K562 (cell line): ENCODE measurements at regions not wholly inside any gene's neighbourhood (a gene's known extent, or its start where the extent isn't known, plus 50 kb on each side); places are given as distances from the start of the nearest gene placed in this dataset.
A peak's percentile ranks its signal among the peaks of the same experiment; 100 is the strongest.

ENCODE experiments used
- CCAR2 ChIP-seq: fragments of 200-400 bp; formaldehyde crosslinking; IDR thresholded peaks from 2 replicates; pipeline ENCODE4 v1.6.1; 2017; ENCODE audit warnings: mild to moderate bottlenecking, low read depth, low read length
- CHD2 ChIP-seq: IDR thresholded peaks from 2 replicates; pipeline ENCODE4 v1.6.1; 2011; ENCODE audit warnings: low read depth, low read length
- CREB3 ChIP-seq: fragments of 450-650 bp; conservative IDR thresholded peaks from 2 replicates; pipeline ENCODE4 v1.6.1; 2016; ENCODE audit warnings: missing genetic modification characterization, low read depth, mild to moderate bottlenecking, missing compliant biosample characterization, moderate library complexity
- CXXC5 ChIP-seq: fragments of 250-450 bp; sonication (Bioruptor Pico); IDR thresholded peaks from 2 replicates; pipeline ENCODE4 v1.8.0; 2022; ENCODE audit warnings: inconsistent platforms, mild to moderate bottlenecking, moderate library complexity
- EP300 ChIP-seq: IDR thresholded peaks from 2 replicates; pipeline ENCODE4 v1.6.1; 2012; ENCODE audit warnings: low read length, improper control_type of control experiment
- FOXP4 ChIP-seq: sonication (generic); formaldehyde crosslinking; IDR thresholded peaks from 2 replicates; pipeline ENCODE4 v1.8.0; 2022; ENCODE audit warnings: mild to moderate bottlenecking, missing genetic modification reagents, borderline replicate concordance
- HDAC3 ChIP-seq: fragments of 450-650 bp; IDR thresholded peaks from 2 replicates; pipeline ENCODE4 v1.6.1; 2018; ENCODE audit warnings: borderline replicate concordance, mild to moderate bottlenecking, moderate library complexity; ENCODE audit not compliant: partially characterized antibody
- KDM4B ChIP-seq, 2 experiments: fragments of 450-650 bp in 1 of 2; sonication (generic) in 1 of 2; IDR thresholded peaks; 2 replicates each; pipeline ENCODE4 v1.6.1; 2016 to 2017; ENCODE audit warnings: borderline replicate concordance in 2 of 2, antibody characterized with exemption in 1 of 2, low read depth in 1 of 2, mild to moderate bottlenecking in 1 of 2
- LARP7 ChIP-seq: fragments of 450-650 bp; IDR thresholded peaks from 2 replicates; pipeline ENCODE4 v1.6.1; 2016
- MCM5 ChIP-seq: fragments of 450-650 bp; IDR thresholded peaks from 2 replicates; pipeline ENCODE4 v1.6.1; 2016; ENCODE audit warnings: low read depth
- NR2C1 ChIP-seq, 2 experiments: fragments of 450-650 bp; IDR thresholded peaks; 2 replicates each; pipeline ENCODE4 v1.6.1; 2017; ENCODE audit warnings: mild to moderate bottlenecking in 2 of 2, antibody characterized with exemption in 1 of 2, inconsistent platforms in 1 of 2, missing compliant biosample characterization in 1 of 2, missing genetic modification characterization in 1 of 2
- RCOR1 ChIP-seq, 2 experiments: IDR thresholded peaks; 2 replicates each; pipeline ENCODE4 v1.6.1; 2012; ENCODE audit warnings: low read depth in 2 of 2, low read length in 2 of 2, borderline replicate concordance in 1 of 2, improper control_type of control experiment in 1 of 2
- RFX7 ChIP-seq: fragments of 250-450 bp; sonication (Bioruptor Pico); IDR thresholded peaks from 2 replicates; pipeline ENCODE4 v1.5.1; 2021; ENCODE audit warnings: mild to moderate bottlenecking
- STAT5A ChIP-seq: IDR thresholded peaks from 2 replicates; pipeline ENCODE4 v1.6.1; 2012; ENCODE audit warnings: low read length, inconsistent platforms, borderline replicate concordance
- TEAD1 ChIP-seq, 2 experiments: fragments of 450-650 bp in 1 of 2; sonication (generic) in 1 of 2; formaldehyde crosslinking; IDR thresholded peaks; 2 replicates each; pipeline versions ENCODE4 v1.4.0 to v1.8.0; 2020 to 2022; ENCODE audit warnings: mild to moderate bottlenecking in 2 of 2, missing genetic modification reagents in 1 of 2
- TFE3 ChIP-seq: fragments of 450-650 bp; formaldehyde crosslinking; IDR thresholded peaks from 2 replicates; pipeline ENCODE4 v1.4.0; 2020; ENCODE audit warnings: mild to moderate bottlenecking, mixed read lengths
- TGIF2 ChIP-seq: sonication (generic); formaldehyde crosslinking; IDR thresholded peaks from 2 replicates; pipeline ENCODE4 v1.8.1; 2022; ENCODE audit warnings: mild to moderate bottlenecking, missing genetic modification reagents, moderate library complexity
- ZBTB17 ChIP-seq: fragments of 450-650 bp; formaldehyde crosslinking; IDR thresholded peaks from 2 replicates; pipeline ENCODE4 v1.4.0; 2020; ENCODE audit warnings: mild to moderate bottlenecking
- ZC3H11A ChIP-seq: IDR thresholded peaks from 2 replicates; pipeline ENCODE4 v1.6.1; 2012; ENCODE audit warnings: low read depth, low read length, improper control_type of control experiment
- ZNF134 ChIP-seq: fragments of 250-450 bp; sonication (Bioruptor Pico); conservative IDR thresholded peaks from 2 replicates; pipeline ENCODE4 v1.4.0; 2020
- ZNF165 ChIP-seq: fragments of 250-450 bp; sonication (Bioruptor Pico); IDR thresholded peaks from 2 replicates; pipeline ENCODE4 v1.4.0; 2020; ENCODE audit warnings: borderline replicate concordance
- ZNF224 ChIP-seq: sonication (generic); formaldehyde crosslinking; IDR thresholded peaks from 2 replicates; pipeline ENCODE4 v1.8.0; 2022; ENCODE audit warnings: mild to moderate bottlenecking, missing genetic modification reagents

GRCh38 chr1:111025109-111025508 lies 61.4 kb upstream of the LRIF1 start (continued):
- no peak for TF ChIP-seq CREB3 (tag)
- no peak for TF ChIP-seq TFE3
- no peak for TF ChIP-seq ZC3H11A
- no peak for TF ChIP-seq ZNF134 (CRISPR knock-in tag)
- peak; percentile 16 for TF ChIP-seq HDAC3
- no peak for TF ChIP-seq MCM5
- TF ChIP-seq TEAD1 (CRISPR knock-in tag; IDR thresholded peaks at IDR 0.05) = no peak
- TF ChIP-seq LARP7 = no peak
- TF ChIP-seq ZBTB17 (CRISPR knock-in tag) = no peak
- no peak for TF ChIP-seq TGIF2 (CRISPR knock-in tag)
- TF ChIP-seq KDM4B (IDR thresholded peaks at IDR 0.05; ENCODE audit: borderline replicate concordance in 2 of 2, low read depth in 1 of 2) = no peak
- TF ChIP-seq NR2C1 (IDR thresholded peaks at IDR 0.05) = peak; percentile 58
- peak; percentile 81 for TF ChIP-seq NR2C1 (tag; IDR thresholded peaks at IDR 0.05)
- no peak for TF ChIP-seq FOXP4 (CRISPR knock-in tag)
- no peak for TF ChIP-seq RFX7
- peak; percentile 25; the same call in 1 of the 2 replicates for TF ChIP-seq CXXC5
- TF ChIP-seq EP300 = peak; percentile 64
- no peak for TF ChIP-seq CCAR2
- TF ChIP-seq ZNF165 = no peak
- TF ChIP-seq CHD2 = 0 out of 2 replicates have a peak, but pooled peaks have one; percentile 21
- TF ChIP-seq RCOR1 (IDR thresholded peaks at IDR 0.05; ENCODE audit: borderline replicate concordance in 1 of 2, low read depth in 2 of 2, low read length in 2 of 2) = peak; percentile 49 to 95; a peak in 2 of 4 replicates
- peak; percentile 62; the same call in 1 of the 2 replicates for TF ChIP-seq STAT5A
- no peak for TF ChIP-seq ZNF224 (CRISPR knock-in tag)
